SH-SY5Y (cell line): ENCODE measurements at regions not wholly inside any gene's neighbourhood (a gene's known extent, or its start where the extent isn't known, plus 50 kb on each side); places are given as distances from the start of the nearest gene placed in this dataset.

ENCODE experiments used
- GATA2 ChIP-seq: IDR thresholded peaks from 2 replicates; pipeline ENCODE4 v1.6.1; 2011; ENCODE audit warnings: mild to moderate bottlenecking, low read depth, low read length
- GATA3 ChIP-seq: IDR thresholded peaks from 2 replicates; pipeline ENCODE4 v1.6.1; 2011; ENCODE audit warnings: low read depth, mild to moderate bottlenecking, low read length, moderate library complexity

DNA sequence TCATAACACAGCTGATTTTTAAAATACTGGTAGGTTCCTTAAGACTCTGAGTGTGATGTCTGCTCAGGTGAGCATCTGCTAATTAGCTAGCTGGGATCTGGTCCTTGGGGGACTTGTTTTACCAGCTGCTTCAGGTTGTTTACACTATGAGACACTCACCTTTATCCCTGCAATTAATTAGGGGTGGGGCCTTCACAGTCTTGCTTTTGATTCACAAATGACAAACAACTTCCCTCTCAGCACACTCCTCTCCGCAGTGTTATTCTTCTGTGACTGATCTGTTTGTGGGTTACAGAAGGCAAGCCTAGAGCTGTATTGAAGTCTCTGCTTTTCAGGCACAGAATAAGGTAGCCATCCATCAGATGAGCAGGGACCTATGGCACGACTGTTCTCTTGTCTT is 62.0 kb upstream of the CD83 start:
- TF ChIP-seq GATA2 (no peak), GATA3 (no peak)
